ENCODE measurements at regions not wholly inside any gene's neighbourhood (a gene's known extent, or its start where the extent isn't known, plus 50 kb on each side); places are given as distances from the start of the nearest gene placed in this dataset.

GRCh38 chrX:4909348-4909747 is 1195.9 kb upstream of the PRKX start:
- no peak overlapping the region for H3K9ac ChIP-seq (ENCODE audit: low read depth in 1 of 2, low read length in 2 of 2)
- no peaks in the 10 kb centered on the region for H3K9me3 ChIP-seq (ENCODE audit: control insufficient read depth in 4 of 4, low read length in 3 of 4)
- H3K36me3 ChIP-seq (ENCODE audit: control insufficient read depth in 4 of 4, insufficient read depth in 3 of 4, low read depth in 1 of 4, low read length in 3 of 4), result no peaks in the 10 kb centered on the region
- no peak for DNase-seq (ENCODE audit: low spot score)
- H3K4me1 ChIP-seq (ENCODE audit: control insufficient read depth in 4 of 4, insufficient read depth in 4 of 4, low read length in 3 of 4), result no peaks in the 10 kb centered on the region
- H3K27me3 ChIP-seq (ENCODE audit: control insufficient read depth in 4 of 4, insufficient read depth in 4 of 4, low read length in 3 of 4), result no peaks in the 10 kb centered on the region
- H3K4me3 ChIP-seq (ENCODE audit: low read depth in 1 of 3, low read length in 3 of 3), result no peak overlapping the region
- 61% methylated on average over 5 of the region's 5 CpGs for WGBS
- TF ChIP-seq FOXA1 (IDR thresholded peaks at IDR 0.05), result no peak
- TF ChIP-seq HNF4A (conservative IDR thresholded peaks at IDR 0.05), result no peak
- TF ChIP-seq FOXA2 (IDR thresholded peaks at IDR 0.05), result no peak
- TF ChIP-seq HNF4G (IDR thresholded peaks at IDR 0.05), result no peak
- no peak for TF ChIP-seq RAD21 (IDR thresholded peaks at IDR 0.05)
- no peak overlapping the region for H3K27ac ChIP-seq (ENCODE audit: low read depth in 1 of 2, low read length in 2 of 2)

GRCh38 chrX:4905576-4905975 is 1192.1 kb upstream of the PRKX start:
- H3K4me3 ChIP-seq (ENCODE audit: low read depth in 1 of 3, low read length in 3 of 3), result no peak overlapping the region
- no peak for DNase-seq (ENCODE audit: low spot score)
- no peaks in the 10 kb centered on the region for H3K4me1 ChIP-seq (ENCODE audit: control insufficient read depth in 4 of 4, insufficient read depth in 4 of 4, low read length in 3 of 4)
- 75% methylated on average over 6 of the region's 6 CpGs for WGBS
- no peak overlapping the region for H3K27ac ChIP-seq (ENCODE audit: low read depth in 1 of 2, low read length in 2 of 2)
- H3K27me3 ChIP-seq (ENCODE audit: control insufficient read depth in 4 of 4, insufficient read depth in 4 of 4, low read length in 3 of 4), result no peaks in the 10 kb centered on the region
- H3K36me3 ChIP-seq (ENCODE audit: control insufficient read depth in 4 of 4, insufficient read depth in 3 of 4, low read depth in 1 of 4, low read length in 3 of 4), result no peaks in the 10 kb centered on the region
- H3K9ac ChIP-seq (ENCODE audit: low read depth in 1 of 2, low read length in 2 of 2), result no peak overlapping the region
- TF ChIP-seq HNF4A (conservative IDR thresholded peaks at IDR 0.05) (no peak), SP1 (IDR thresholded peaks at IDR 0.05) (no peak)
- TF ChIP-seq, protein P1, sequence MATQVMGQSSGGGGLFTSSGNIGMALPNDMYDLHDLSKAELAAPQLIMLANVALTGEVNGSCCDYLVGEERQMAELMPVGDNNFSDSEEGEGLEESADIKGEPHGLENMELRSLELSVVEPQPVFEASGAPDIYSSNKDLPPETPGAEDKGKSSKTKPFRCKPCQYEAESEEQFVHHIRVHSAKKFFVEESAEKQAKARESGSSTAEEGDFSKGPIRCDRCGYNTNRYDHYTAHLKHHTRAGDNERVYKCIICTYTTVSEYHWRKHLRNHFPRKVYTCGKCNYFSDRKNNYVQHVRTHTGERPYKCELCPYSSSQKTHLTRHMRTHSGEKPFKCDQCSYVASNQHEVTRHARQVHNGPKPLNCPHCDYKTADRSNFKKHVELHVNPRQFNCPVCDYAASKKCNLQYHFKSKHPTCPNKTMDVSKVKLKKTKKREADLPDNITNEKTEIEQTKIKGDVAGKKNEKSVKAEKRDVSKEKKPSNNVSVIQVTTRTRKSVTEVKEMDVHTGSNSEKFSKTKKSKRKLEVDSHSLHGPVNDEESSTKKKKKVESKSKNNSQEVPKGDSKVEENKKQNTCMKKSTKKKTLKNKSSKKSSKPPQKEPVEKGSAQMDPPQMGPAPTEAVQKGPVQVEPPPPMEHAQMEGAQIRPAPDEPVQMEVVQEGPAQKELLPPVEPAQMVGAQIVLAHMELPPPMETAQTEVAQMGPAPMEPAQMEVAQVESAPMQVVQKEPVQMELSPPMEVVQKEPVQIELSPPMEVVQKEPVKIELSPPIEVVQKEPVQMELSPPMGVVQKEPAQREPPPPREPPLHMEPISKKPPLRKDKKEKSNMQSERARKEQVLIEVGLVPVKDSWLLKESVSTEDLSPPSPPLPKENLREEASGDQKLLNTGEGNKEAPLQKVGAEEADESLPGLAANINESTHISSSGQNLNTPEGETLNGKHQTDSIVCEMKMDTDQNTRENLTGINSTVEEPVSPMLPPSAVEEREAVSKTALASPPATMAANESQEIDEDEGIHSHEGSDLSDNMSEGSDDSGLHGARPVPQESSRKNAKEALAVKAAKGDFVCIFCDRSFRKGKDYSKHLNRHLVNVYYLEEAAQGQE (IDR thresholded peaks at IDR 0.05), result no peak
- no peaks in the 10 kb centered on the region for H3K9me3 ChIP-seq (ENCODE audit: control insufficient read depth in 4 of 4, low read length in 3 of 4)

- Histone ChIP-seq H3K27ac (ENCODE audit: low read depth in 1 of 2, low read length in 2 of 2) (no peak overlapping the region), H3K9me3 (ENCODE audit: control insufficient read depth in 4 of 4, low read length in 3 of 4) (no peaks in the 10 kb centered on the region), H3K27me3 (ENCODE audit: control insufficient read depth in 4 of 4, insufficient read depth in 4 of 4, low read length in 3 of 4) (no peaks in the 10 kb centered on the region), H3K4me1 (ENCODE audit: control insufficient read depth in 4 of 4, insufficient read depth in 4 of 4, low read length in 3 of 4) (no peaks in the 10 kb centered on the region), H3K9ac (ENCODE audit: low read depth in 1 of 2, low read length in 2 of 2) (no peak overlapping the region), H3K4me3 (ENCODE audit: low read depth in 1 of 3, low read length in 3 of 3) (no peak overlapping the region), H3K36me3 (ENCODE audit: control insufficient read depth in 4 of 4, insufficient read depth in 3 of 4, low read depth in 1 of 4, low read length in 3 of 4) (no peaks in the 10 kb centered on the region)
- no peak for DNase-seq (ENCODE audit: low spot score)
- TF ChIP-seq SP1 (IDR thresholded peaks at IDR 0.05) (no peak), ZBTB33 (IDR thresholded peaks at IDR 0.05) (no peak), NR2F2 (IDR thresholded peaks at IDR 0.05) (no peak), ATF3 (IDR thresholded peaks at IDR 0.05) (no peak), HNF4A (conservative IDR thresholded peaks at IDR 0.05) (no peak), YY1 (IDR thresholded peaks at IDR 0.05) (no peak), HNF4G (IDR thresholded peaks at IDR 0.05) (no peak), FOXA1 (IDR thresholded peaks at IDR 0.05) (no peak), MAX (IDR thresholded peaks at IDR 0.05) (no peak), GABPA (IDR thresholded peaks at IDR 0.05 in 1 of 2, conservative IDR thresholded peaks at IDR 0.05 in 1 of 2) (no peak), RAD21 (IDR thresholded peaks at IDR 0.05) (no peak), JUND (IDR thresholded peaks at IDR 0.05) (no peak), EGR1 (IDR thresholded peaks at IDR 0.05; ENCODE audit: low read depth in 2 of 2) (no peak)
- TF ChIP-seq, protein P2, sequence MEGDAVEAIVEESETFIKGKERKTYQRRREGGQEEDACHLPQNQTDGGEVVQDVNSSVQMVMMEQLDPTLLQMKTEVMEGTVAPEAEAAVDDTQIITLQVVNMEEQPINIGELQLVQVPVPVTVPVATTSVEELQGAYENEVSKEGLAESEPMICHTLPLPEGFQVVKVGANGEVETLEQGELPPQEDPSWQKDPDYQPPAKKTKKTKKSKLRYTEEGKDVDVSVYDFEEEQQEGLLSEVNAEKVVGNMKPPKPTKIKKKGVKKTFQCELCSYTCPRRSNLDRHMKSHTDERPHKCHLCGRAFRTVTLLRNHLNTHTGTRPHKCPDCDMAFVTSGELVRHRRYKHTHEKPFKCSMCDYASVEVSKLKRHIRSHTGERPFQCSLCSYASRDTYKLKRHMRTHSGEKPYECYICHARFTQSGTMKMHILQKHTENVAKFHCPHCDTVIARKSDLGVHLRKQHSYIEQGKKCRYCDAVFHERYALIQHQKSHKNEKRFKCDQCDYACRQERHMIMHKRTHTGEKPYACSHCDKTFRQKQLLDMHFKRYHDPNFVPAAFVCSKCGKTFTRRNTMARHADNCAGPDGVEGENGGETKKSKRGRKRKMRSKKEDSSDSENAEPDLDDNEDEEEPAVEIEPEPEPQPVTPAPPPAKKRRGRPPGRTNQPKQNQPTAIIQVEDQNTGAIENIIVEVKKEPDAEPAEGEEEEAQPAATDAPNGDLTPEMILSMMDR (IDR thresholded peaks at IDR 0.05; ENCODE audit: low read depth, low read length, missing input control), result no peak
- TF ChIP-seq, protein P1 (IDR thresholded peaks at IDR 0.05), result no peak
- WGBS, result 47% methylated on average over 2 of the region's 2 CpGs
Observed at GRCh38 chrX:4881277-4881676, 1167.8 kb upstream of the PRKX start.

All from liver (tissue), 8 donors.